GM12878 (cell line): ENCODE measurements at regions not wholly inside any gene's neighbourhood (a gene's known extent, or its start where the extent isn't known, plus 50 kb on each side); places are given as distances from the start of the nearest gene placed in this dataset.

ENCODE experiments used
- ATAC-seq: fragments of 200-7000 bp; cut with Tn5 transposase; 3 replicates; pipeline ENCODE4 v1.9.1; 2020; ENCODE audit warnings: mild to moderate bottlenecking, moderate library complexity
- BruUV-seq: library from RNA; stranded (reverse); fragments of 400-500 nt; replicated peaks from 2 replicates; lab custom pipeline; 2021; lab: Mats Ljungman, UMichigan
- CTCF ChIA-PET: fragments of 300-600 bp; sonication (Branson Sonifier 250); formaldehyde crosslinking; extraction: SDS; loops from one replicate; lab custom pipeline; 2021; ENCODE audit warnings: inconsistent platforms; lab: Yijun Ruan, JAX
- POLR2A ChIA-PET: fragments of 350-600 bp; formaldehyde crosslinking; extraction: SDS; loops from one replicate; lab custom pipeline; 2021; ENCODE audit warnings: inconsistent platforms; lab: Charles Lee
- RAD21 ChIA-PET: fragments of 300-600 bp; sonication (Branson Sonifier 250); formaldehyde crosslinking; loops from one replicate; lab custom pipeline; 2023; ENCODE audit warnings: antibody characterized with exemption; ENCODE audit not compliant: unreplicated experiment; lab: Charles Lee
- SMC1A ChIA-PET: fragments of 300-600 bp; sonication (Branson Sonifier 250); formaldehyde crosslinking; loops from one replicate; lab custom pipeline; 2023; ENCODE audit not compliant: unreplicated experiment, uncharacterized antibody; lab: Charles Lee
- DNase-seq: peaks from one replicate; pipeline ENCODE4 v3.0.0-alpha.2; 2011; ENCODE audit warnings: low read depth, low spot score
- FAIRE-seq: peaks from 3 replicates; lab custom pipeline; 2011; peaks lifted over from hg19 to GRCh38; lab: Jason Lieb, UNC
- H2AFZ ChIP-seq: 2 replicates; pipeline ENCODE4 v1.6.0; 2011; ENCODE audit warnings: low read depth, low read length, control low read depth; ENCODE audit not compliant: control insufficient read depth
- H3K27ac ChIP-seq: 2 replicates; pipeline ENCODE4 v1.5.1; 2011; ENCODE audit warnings: control low read depth; ENCODE audit not compliant: control insufficient read depth, insufficient read depth
- H3K27me3 ChIP-seq, 2 experiments: replicated peaks in 1 of 2; 2 replicates each; pipeline versions ENCODE4 v1.6.0 to v1.6.1; 2011; ENCODE audit warnings: low read length in 1 of 2; ENCODE audit not compliant: control insufficient read depth in 2 of 2, insufficient read depth in 2 of 2
- H3K36me3 ChIP-seq, 2 experiments: 2 replicates each; pipeline ENCODE4 v1.5.1; 2011; ENCODE audit warnings: low read length in 1 of 2; ENCODE audit not compliant: control insufficient read depth in 2 of 2, insufficient read depth in 2 of 2
- H3K4me1 ChIP-seq: 2 replicates; pipeline ENCODE4 v1.6.1; 2011; ENCODE audit warnings: mild to moderate bottlenecking, low read length, moderate library complexity, mixed read lengths; ENCODE audit not compliant: control insufficient read depth, insufficient read depth
- H3K4me2 ChIP-seq: 2 replicates; pipeline ENCODE4 v1.6.0; 2011; ENCODE audit warnings: control low read depth; ENCODE audit not compliant: control insufficient read depth, insufficient read depth
- H3K4me3 ChIP-seq: fragments of 200-600 bp; sonication (generic); 2 replicates; pipeline ENCODE4 v1.5.1; 2016
- H3K79me2 ChIP-seq: 2 replicates; pipeline ENCODE4 v1.6.0; 2011; ENCODE audit warnings: low read length; ENCODE audit not compliant: control insufficient read depth, insufficient read depth
- H3K9ac ChIP-seq: 2 replicates; pipeline ENCODE4 v1.8.0; 2011; ENCODE audit warnings: low read length, control low read depth, mixed read lengths; ENCODE audit not compliant: control insufficient read depth, insufficient read depth
- H3K9me3 ChIP-seq: replicated peaks from 3 replicates; pipeline ENCODE4 v1.5.1; 2011; ENCODE audit warnings: mild to moderate bottlenecking, low read length; ENCODE audit not compliant: control insufficient read depth, insufficient read depth
- H4K20me1 ChIP-seq: 2 replicates; pipeline ENCODE4 v1.6.0; 2011; ENCODE audit not compliant: control insufficient read depth, insufficient read depth
- ATF7 ChIP-seq: fragments of 450-650 bp; IDR thresholded peaks from 2 replicates; pipeline ENCODE4 v1.6.1; 2016; ENCODE audit warnings: low read depth, mild to moderate bottlenecking
- BHLHE40 ChIP-seq, 2 experiments: fragments of 450-650 bp in 1 of 2; IDR thresholded peaks; 2 replicates each; pipeline ENCODE4 v1.6.1; 2011 to 2017; ENCODE audit warnings: low read depth in 2 of 2, borderline replicate concordance in 1 of 2, improper control_type of control experiment in 1 of 2, low read length in 1 of 2, mild to moderate bottlenecking in 1 of 2
- CBFB ChIP-seq: IDR thresholded peaks from 2 replicates; pipeline ENCODE4 v1.6.1; 2016; ENCODE audit warnings: antibody characterized with exemption, low read depth
- EED ChIP-seq: sonication (generic); IDR thresholded peaks from 2 replicates; pipeline ENCODE4 v1.6.1; 2016; ENCODE audit warnings: antibody characterized with exemption, low read depth
- HDAC6 ChIP-seq: fragments of 200-600 bp; sonication (generic); IDR thresholded peaks from one replicate; pipeline ENCODE4 v1.8.0; 2017; ENCODE audit warnings: antibody characterized with exemption; ENCODE audit not compliant: unreplicated experiment
- HDGF ChIP-seq: fragments of 450-650 bp; IDR thresholded peaks from 2 replicates; pipeline ENCODE4 v1.6.1; 2016; ENCODE audit warnings: antibody characterized with exemption
- IKZF2 ChIP-seq, 2 experiments: fragments of 450-650 bp; IDR thresholded peaks; 2 replicates each; pipeline ENCODE4 v1.6.1; 2017; ENCODE audit warnings: mild to moderate bottlenecking in 2 of 2, moderate library complexity in 2 of 2
- JUND ChIP-seq: IDR thresholded peaks from 2 replicates; pipeline ENCODE4 v1.6.1; 2012; ENCODE audit warnings: low read depth, mild to moderate bottlenecking, low read length, improper control_type of control experiment, moderate library complexity
- MYB ChIP-seq: fragments of 150-350 bp; IDR thresholded peaks from 2 replicates; pipeline ENCODE4 v1.6.1; 2014; ENCODE audit warnings: mild to moderate bottlenecking, low read depth, low read length, borderline replicate concordance
- NBN ChIP-seq: fragments of 450-650 bp; IDR thresholded peaks from 2 replicates; pipeline ENCODE4 v1.6.1; 2016
- NR2C1 ChIP-seq: fragments of 450-650 bp; IDR thresholded peaks from 2 replicates; pipeline ENCODE4 v1.6.1; 2017; ENCODE audit warnings: antibody characterized with exemption, mild to moderate bottlenecking, moderate library complexity
- POLR2AphosphoS2 ChIP-seq: IDR thresholded peaks from 2 replicates; pipeline ENCODE4 v1.6.1; 2011; ENCODE audit warnings: low read depth, mild to moderate bottlenecking, low read length, improper control_type of control experiment, moderate library complexity
- RAD21 ChIP-seq: IDR thresholded peaks from 2 replicates; pipeline ENCODE4 v1.6.1; 2011; ENCODE audit warnings: mild to moderate bottlenecking, low read depth, low read length, moderate library complexity; ENCODE audit not compliant: insufficient read depth
- RB1 ChIP-seq: fragments of 450-650 bp; formaldehyde crosslinking; IDR thresholded peaks from 2 replicates; pipeline ENCODE4 v1.6.1; 2017; ENCODE audit warnings: mild to moderate bottlenecking, borderline replicate concordance
- RUNX3 ChIP-seq: IDR thresholded peaks from 2 replicates; pipeline ENCODE4 v1.6.1; 2012; ENCODE audit warnings: low read length, inconsistent platforms
- SIN3A ChIP-seq: IDR thresholded peaks from 2 replicates; pipeline ENCODE4 v1.6.1; 2012; ENCODE audit warnings: low read depth, low read length, improper control_type of control experiment
- SMAD1 ChIP-seq: fragments of 450-650 bp; IDR thresholded peaks from 2 replicates; pipeline ENCODE4 v1.6.1; 2018; ENCODE audit warnings: mild to moderate bottlenecking, low read depth; ENCODE audit not compliant: partially characterized antibody
- SMARCA5 ChIP-seq: fragments of 450-650 bp; IDR thresholded peaks from 2 replicates; pipeline ENCODE4 v1.6.1; 2017; ENCODE audit warnings: mild to moderate bottlenecking
- SMC3 ChIP-seq: IDR thresholded peaks from 2 replicates; pipeline ENCODE4 v1.6.1; 2011; ENCODE audit warnings: low read length, improper control_type of control experiment, borderline replicate concordance
- ZNF24 ChIP-seq: fragments of 450-650 bp; IDR thresholded peaks from 2 replicates; pipeline ENCODE4 v1.6.1; 2017; ENCODE audit warnings: antibody characterized with exemption, mild to moderate bottlenecking
- ZNF384 ChIP-seq: IDR thresholded peaks from 2 replicates; pipeline ENCODE4 v1.6.1; 2012; ENCODE audit warnings: low read depth, mild to moderate bottlenecking, low read length, improper control_type of control experiment, borderline replicate concordance
- WGBS: methylation state at CpG from one replicate; pipeline ENCODE4 v1.1.6; 2016; ENCODE audit warnings: low lambda C conversion rate; ENCODE audit not compliant: insufficient replicate concordance, insufficient coverage; ENCODE audit errors: missing lambda C conversion rate; 5-methylcytosine and 5-hydroxymethylcytosine counted together
- in situ Hi-C: fragments of 300-500 bp; cut with MboI; formaldehyde crosslinking; loops from 9 replicates; pipeline ENCODE4 v1.14.3; 2018; ENCODE audit warnings: mixed read lengths
- intact Hi-C: fragments of 100-400 bp; cut with micrococcal nuclease; formaldehyde crosslinking; loops from one replicate; pipeline ENCODE4 v1.14.2; 2022; ENCODE audit not compliant: unreplicated experiment
- TF ChIP-seq, protein P1 (sequence below), 3 experiments: IDR thresholded peaks in 2 of 3; conservative IDR thresholded peaks in 1 of 3; 2 replicates each; pipeline ENCODE4 v1.5.1; 2011; ENCODE audit warnings: low read depth in 3 of 3, low read length in 3 of 3, mild to moderate bottlenecking in 3 of 3, control low read depth in 2 of 3, moderate library complexity in 2 of 3, inconsistent platforms in 1 of 3, mixed read lengths in 1 of 3; ENCODE audit not compliant: control insufficient read depth in 2 of 3, insufficient read depth in 1 of 3; ENCODE audit errors: extremely low read depth in 1 of 3
- TF ChIP-seq, protein P2 (sequence below): fragments of 450-650 bp; conservative IDR thresholded peaks from 2 replicates; pipeline ENCODE4 v1.6.1; 2017; ENCODE audit warnings: mild to moderate bottlenecking, moderate library complexity

DNA sequence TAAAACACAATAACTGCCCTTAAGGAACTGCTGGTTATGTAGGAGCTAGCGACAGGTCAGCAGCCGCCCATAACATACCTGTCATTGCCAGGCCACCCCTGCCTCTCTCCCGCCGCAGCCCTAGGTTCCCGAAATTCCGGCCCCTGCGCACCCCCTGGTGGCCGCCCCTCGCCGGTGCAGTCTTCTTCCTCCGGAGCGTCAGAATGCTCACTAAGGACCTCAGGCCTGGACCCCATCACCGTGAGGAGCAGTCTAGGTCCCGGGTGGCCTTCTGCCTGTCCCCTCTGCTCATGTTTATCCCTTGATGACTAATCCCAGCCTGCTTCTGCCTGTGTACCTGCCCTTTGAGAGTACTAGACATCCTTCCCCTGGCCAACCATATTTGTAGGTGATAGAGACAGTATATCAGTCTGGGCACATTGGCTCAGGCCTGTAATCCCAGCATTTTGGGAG lies 115.7 kb upstream of the SLC1A4 start:
- peak overlapping the region; percentile 58 for H3K4me2 ChIP-seq
- BruUV-seq, result no TSS peak
- H3K4me1 ChIP-seq, result peaks cover 9% of the 10 kb centered on the region
- no peaks in the 10 kb centered on the region for H3K79me2 ChIP-seq
- ATAC-seq, result peak; percentile 98
- no peaks in the 10 kb centered on the region for H4K20me1 ChIP-seq
- DNase-seq, result no peak
- CTCF ChIA-PET, result interaction anchor here (0.6 to 2.4 kb wide), 26 partner anchors 9 to 546 kb away, joined by 3 to 22 read pairs (median 4); partner anchors contain the start of gene AFTPH
- no peaks in the 10 kb centered on the region for H3K9me3 ChIP-seq
- POLR2A ChIA-PET, result interaction anchor here (1.2 kb wide), 1 partner anchor 45 kb away, joined by 3 read pairs; no protein-coding TSS in a partner anchor
- WGBS, result under 1% methylated on average over 14 of the region's 14 CpGs
- H3K9ac ChIP-seq, result no peak overlapping the region
- no peak overlapping the region for H3K27ac ChIP-seq
- intact Hi-C loops (loop anchor here (1.0 to 2.0 kb wide), 4 partner anchors 41 to 700 kb away; no protein-coding TSS in a partner anchor), in situ Hi-C loops (no loop called here)
- H3K27me3 ChIP-seq, result no peaks in the 10 kb centered on the region
- peak overlapping the region; percentile 81 for H2AFZ ChIP-seq
- no peaks in the 10 kb centered on the region for H3K36me3 ChIP-seq
- peak overlapping the region; percentile 23; the same call in 1 of the 2 replicates for H3K4me3 ChIP-seq
- SMC1A ChIA-PET, result interaction anchor here (0.7 to 2.9 kb wide), 20 partner anchors 9 to 541 kb away, joined by 3 to 16 read pairs (median 4); no protein-coding TSS in a partner anchor
- FAIRE-seq, result peak; percentile 64
- RAD21 ChIA-PET, result interaction anchor here (1.0 to 3.2 kb wide), 11 partner anchors 12 to 542 kb away, joined by 3 to 16 read pairs (median 4); partner anchors contain the start of gene AFTPH
- no peak for TF ChIP-seq CBFB
- TF ChIP-seq RAD21, result peak; percentile 89
- peak; percentile 69 for TF ChIP-seq HDGF
- no peak for TF ChIP-seq ZNF24
- peak; percentile 83 for TF ChIP-seq SMC3
- TF ChIP-seq, protein P1, sequence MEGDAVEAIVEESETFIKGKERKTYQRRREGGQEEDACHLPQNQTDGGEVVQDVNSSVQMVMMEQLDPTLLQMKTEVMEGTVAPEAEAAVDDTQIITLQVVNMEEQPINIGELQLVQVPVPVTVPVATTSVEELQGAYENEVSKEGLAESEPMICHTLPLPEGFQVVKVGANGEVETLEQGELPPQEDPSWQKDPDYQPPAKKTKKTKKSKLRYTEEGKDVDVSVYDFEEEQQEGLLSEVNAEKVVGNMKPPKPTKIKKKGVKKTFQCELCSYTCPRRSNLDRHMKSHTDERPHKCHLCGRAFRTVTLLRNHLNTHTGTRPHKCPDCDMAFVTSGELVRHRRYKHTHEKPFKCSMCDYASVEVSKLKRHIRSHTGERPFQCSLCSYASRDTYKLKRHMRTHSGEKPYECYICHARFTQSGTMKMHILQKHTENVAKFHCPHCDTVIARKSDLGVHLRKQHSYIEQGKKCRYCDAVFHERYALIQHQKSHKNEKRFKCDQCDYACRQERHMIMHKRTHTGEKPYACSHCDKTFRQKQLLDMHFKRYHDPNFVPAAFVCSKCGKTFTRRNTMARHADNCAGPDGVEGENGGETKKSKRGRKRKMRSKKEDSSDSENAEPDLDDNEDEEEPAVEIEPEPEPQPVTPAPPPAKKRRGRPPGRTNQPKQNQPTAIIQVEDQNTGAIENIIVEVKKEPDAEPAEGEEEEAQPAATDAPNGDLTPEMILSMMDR (IDR thresholded peaks at IDR 0.05 in 2 of 3, conservative IDR thresholded peaks at IDR 0.05 in 1 of 3; ENCODE audit: control insufficient read depth in 2 of 3, extremely low read depth in 1 of 3, insufficient read depth in 1 of 3, low read depth in 3 of 3, low read length in 3 of 3), result peak; percentile 94 to 99 (median 98)
- peak; percentile 54 for TF ChIP-seq EED
- no peak for TF ChIP-seq POLR2AphosphoS2
- peak; percentile 79; the same call in 1 of the 2 replicates for TF ChIP-seq SMARCA5
- TF ChIP-seq BHLHE40 (IDR thresholded peaks at IDR 0.05; ENCODE audit: borderline replicate concordance in 1 of 2, low read depth in 2 of 2, low read length in 1 of 2), result 0 out of 4 replicates have a peak, but pooled peaks of 1 of the 2 experiments have one; percentile 28
- no peak for TF ChIP-seq MYB
- peak; percentile 67; the same call in 1 of the 2 replicates for TF ChIP-seq RB1
- TF ChIP-seq, protein P2, sequence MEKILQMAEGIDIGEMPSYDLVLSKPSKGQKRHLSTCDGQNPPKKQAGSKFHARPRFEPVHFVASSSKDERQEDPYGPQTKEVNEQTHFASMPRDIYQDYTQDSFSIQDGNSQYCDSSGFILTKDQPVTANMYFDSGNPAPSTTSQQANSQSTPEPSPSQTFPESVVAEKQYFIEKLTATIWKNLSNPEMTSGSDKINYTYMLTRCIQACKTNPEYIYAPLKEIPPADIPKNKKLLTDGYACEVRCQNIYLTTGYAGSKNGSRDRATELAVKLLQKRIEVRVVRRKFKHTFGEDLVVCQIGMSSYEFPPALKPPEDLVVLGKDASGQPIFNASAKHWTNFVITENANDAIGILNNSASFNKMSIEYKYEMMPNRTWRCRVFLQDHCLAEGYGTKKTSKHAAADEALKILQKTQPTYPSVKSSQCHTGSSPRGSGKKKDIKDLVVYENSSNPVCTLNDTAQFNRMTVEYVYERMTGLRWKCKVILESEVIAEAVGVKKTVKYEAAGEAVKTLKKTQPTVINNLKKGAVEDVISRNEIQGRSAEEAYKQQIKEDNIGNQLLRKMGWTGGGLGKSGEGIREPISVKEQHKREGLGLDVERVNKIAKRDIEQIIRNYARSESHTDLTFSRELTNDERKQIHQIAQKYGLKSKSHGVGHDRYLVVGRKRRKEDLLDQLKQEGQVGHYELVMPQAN, result no peak
- TF ChIP-seq SMAD1, result no peak
- TF ChIP-seq SIN3A, result no peak
- no peak for TF ChIP-seq JUND
- no peak for TF ChIP-seq NR2C1
- no peak for TF ChIP-seq ATF7
- TF ChIP-seq IKZF2 (IDR thresholded peaks at IDR 0.05), result no peak; a peak in 1 of 4 replicates
- TF ChIP-seq RUNX3, result peak; percentile 32; the same call in 1 of the 2 replicates
- no peak for TF ChIP-seq ZNF384
- no peak for TF ChIP-seq HDAC6
- TF ChIP-seq NBN, result no peak
